ENCODE measurements at regions not wholly inside any gene's neighbourhood (a gene's known extent, or its start where the extent isn't known, plus 50 kb on each side); places are given as distances from the start of the nearest gene placed in this dataset.

DNA sequence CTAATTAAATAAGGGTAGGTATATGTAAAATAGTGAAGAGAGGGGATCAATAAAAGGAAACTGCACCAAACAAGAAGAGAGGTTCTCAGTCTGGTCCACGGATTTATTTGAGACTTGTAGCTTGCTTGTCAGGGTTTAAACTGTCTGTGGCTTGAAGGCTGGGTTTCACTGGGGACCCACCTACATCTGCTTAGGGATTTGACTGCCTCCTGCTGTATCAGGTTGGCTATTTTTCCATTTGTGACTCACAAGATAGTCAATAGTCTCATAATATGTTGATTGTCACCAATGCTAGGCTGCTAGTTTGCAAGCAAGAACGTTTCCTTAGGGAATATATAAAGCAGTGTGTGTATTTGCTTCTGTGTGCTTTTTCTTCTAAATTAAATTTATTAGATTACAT lies 1950.7 kb upstream of the IGFBP7 start:
- no peak overlapping the region for H3K9ac ChIP-seq (ENCODE audit: extremely low read depth, insufficient read length, low read length)
- no peak overlapping the region for H2BK5ac ChIP-seq (ENCODE audit: insufficient read length, low read length)
- no peaks in the 10 kb centered on the region for H3K27me3 Mint-ChIP-seq (ENCODE audit: low read depth)
- H3K4me1 Mint-ChIP-seq = no peaks in the 10 kb centered on the region
- no peak overlapping the region for H3K23ac ChIP-seq (ENCODE audit: insufficient read length, low read depth, low read length)
- no peak overlapping the region for H3K56ac ChIP-seq (ENCODE audit: insufficient read length, low read depth, low read length)
- H2BK12ac ChIP-seq (ENCODE audit: insufficient read length, low read depth, low read length) = no peak overlapping the region
- no peaks in the 10 kb centered on the region for H3K9me3 Mint-ChIP-seq
- H3K23me2 ChIP-seq (ENCODE audit: insufficient read length, low read depth, low read length, poor library complexity, severe bottlenecking) = no peaks in the 10 kb centered on the region
- no peak overlapping the region for H2AK5ac ChIP-seq (ENCODE audit: insufficient read length, low read length)
- H3K4me3 Mint-ChIP-seq = no peak overlapping the region
- no peak overlapping the region for H3K4ac ChIP-seq (ENCODE audit: low read depth, low read length)
- no peak overlapping the region for H3K4me2 ChIP-seq (ENCODE audit: insufficient read depth, insufficient read length, low read length)
- H3K18ac ChIP-seq (ENCODE audit: insufficient read length, low read depth, low read length) = no peak overlapping the region
- no peaks in the 10 kb centered on the region for H3K27me3 ChIP-seq (ENCODE audit: insufficient read depth, low read length)
- no peak overlapping the region for H3T11ph ChIP-seq (ENCODE audit: low read length)
- H3K27ac Mint-ChIP-seq = no peak overlapping the region; a peak in 1 of 7 replicates
- H3K27ac ChIP-seq (ENCODE audit: insufficient read length, low read depth, low read length) = no peak overlapping the region
- H3K9me3 ChIP-seq (ENCODE audit: control insufficient read depth, low read depth, low read length) = no peaks in the 10 kb centered on the region
- no peaks in the 10 kb centered on the region for H4K20me1 ChIP-seq (ENCODE audit: control insufficient read depth, insufficient read depth, insufficient read length)
- no peak overlapping the region for H4K91ac ChIP-seq (ENCODE audit: insufficient read length, low read depth, low read length)
- TF ChIP-seq CTCF (conservative IDR thresholded peaks at IDR 0.05) = no peak; the same call in 2 of the 3 replicates
- no peaks in the 10 kb centered on the region for H3K79me2 ChIP-seq (ENCODE audit: insufficient read depth, low read length)
- H2BK120ac ChIP-seq (ENCODE audit: low read depth, low read length, poor library complexity, severe bottlenecking) = no peak overlapping the region
- no peaks in the 10 kb centered on the region; a peak in 1 of 7 replicates for H3K36me3 Mint-ChIP-seq (ENCODE audit: insufficient read depth in 1 of 3, low read depth in 3 of 3)
- no peak for DNase-seq
- WGBS (ENCODE audit: extremely low coverage, insufficient read length, low lambda C conversion rate) = no CpG with 5 or more reads among the region's 2 CpGs
- H2BK20ac ChIP-seq (ENCODE audit: low read depth, low read length, poor library complexity, severe bottlenecking) = no peak overlapping the region
- H3K14ac ChIP-seq (ENCODE audit: insufficient read depth, low read length) = no peak overlapping the region
- H3K79me1 ChIP-seq (ENCODE audit: insufficient read depth, low read depth, low read length, poor library complexity, severe bottlenecking) = no peaks in the 10 kb centered on the region
- H4K8ac ChIP-seq (replicated peaks; ENCODE audit: insufficient read length, low read depth, low read length) = no peak overlapping the region
- H3K4me1 ChIP-seq (ENCODE audit: insufficient read depth, low read length) = no peaks in the 10 kb centered on the region
- H2AFZ ChIP-seq (ENCODE audit: low read length) = no peak overlapping the region
- no peak overlapping the region for H2BK15ac ChIP-seq (ENCODE audit: low read depth, low read length)
- no peak overlapping the region for H4K5ac ChIP-seq (ENCODE audit: insufficient read length, low read depth, low read length)

Measured in H9 (cell line).